Heart left ventricle (tissue), 13 donors: ENCODE measurements at regions not wholly inside any gene's neighbourhood (a gene's known extent, or its start where the extent isn't known, plus 50 kb on each side); places are given as distances from the start of the nearest gene placed in this dataset.

Experiments
- POLR2A ChIP-seq, 2 donors: fragments of 450-650 bp; IDR thresholded peaks; one replicate each; pipeline ENCODE4 v1.6.1; 2017; ENCODE audit warnings: antibody characterized with exemption in 2 of 2, mild to moderate bottlenecking in 2 of 2, moderate library complexity in 2 of 2
- TF ChIP-seq, protein P1 (sequence below), 12 donors: fragments of 200-600 bp; sonication (generic) in 4 of 12; IDR thresholded peaks; one replicate each; pipeline versions ENCODE4 v1.5.0 to v1.8.0; 2018 to 2022; ENCODE audit warnings: antibody characterized with exemption in 12 of 12, mild to moderate bottlenecking in 5 of 12
- donor health status: ischemic (EF 13 %, LVEDD 7.1; RV severe dilation, severe dysfunction).
- donor health status: DM: no; HTN: yes; CAD: no.
- donor health status: DM: no; HTN: no; CAD: no.
- donor health status: ischemic (EF 25% LVEDD 6.9; RV normal size, moderate dysfunction).
- donor health status: ischemic (EF 25% LVEDD 5.7; RV mildly dilated, moderate dysfunction).
- donor health status: ischemic (EF 35%, LVEDD 5.7; RV mildly dilated, moderate dysfunction).
- donor health status: nonischemic (EF 11% LVEDD 7.7; RV severe dilation, severe dysfunction).
- donor health status: DM: yes; HTN: yes; CAD: no.
- donor health status: PGD.
- donor health status: ischemic (EF 29% LVEDD 5.4; RV normal size, mild dysfunction).
- donor health status: nonischemic (EF 23%, LVEDD 6.1; RV moderate dilation, normal function).

- TF ChIP-seq, protein P1, sequence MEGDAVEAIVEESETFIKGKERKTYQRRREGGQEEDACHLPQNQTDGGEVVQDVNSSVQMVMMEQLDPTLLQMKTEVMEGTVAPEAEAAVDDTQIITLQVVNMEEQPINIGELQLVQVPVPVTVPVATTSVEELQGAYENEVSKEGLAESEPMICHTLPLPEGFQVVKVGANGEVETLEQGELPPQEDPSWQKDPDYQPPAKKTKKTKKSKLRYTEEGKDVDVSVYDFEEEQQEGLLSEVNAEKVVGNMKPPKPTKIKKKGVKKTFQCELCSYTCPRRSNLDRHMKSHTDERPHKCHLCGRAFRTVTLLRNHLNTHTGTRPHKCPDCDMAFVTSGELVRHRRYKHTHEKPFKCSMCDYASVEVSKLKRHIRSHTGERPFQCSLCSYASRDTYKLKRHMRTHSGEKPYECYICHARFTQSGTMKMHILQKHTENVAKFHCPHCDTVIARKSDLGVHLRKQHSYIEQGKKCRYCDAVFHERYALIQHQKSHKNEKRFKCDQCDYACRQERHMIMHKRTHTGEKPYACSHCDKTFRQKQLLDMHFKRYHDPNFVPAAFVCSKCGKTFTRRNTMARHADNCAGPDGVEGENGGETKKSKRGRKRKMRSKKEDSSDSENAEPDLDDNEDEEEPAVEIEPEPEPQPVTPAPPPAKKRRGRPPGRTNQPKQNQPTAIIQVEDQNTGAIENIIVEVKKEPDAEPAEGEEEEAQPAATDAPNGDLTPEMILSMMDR (IDR thresholded peaks at IDR 0.05), result no peak
- TF ChIP-seq POLR2A (IDR thresholded peaks at IDR 0.05), result no peak
Observed at GRCh38 chr6:112990971-112991370, 643.8 kb downstream of the RFPL4B start.
